GM23338 (cell line): ENCODE measurements at regions not wholly inside any gene's neighbourhood (a gene's known extent, or its start where the extent isn't known, plus 50 kb on each side); places are given as distances from the start of the nearest gene placed in this dataset.

Experiments
- ATAC-seq: fragments of 200-7000 bp; cut with Tn5 transposase; 3 replicates; pipeline ENCODE4 v1.9.1; 2020
- DNase-seq: peaks from one replicate; pipeline ENCODE4 v3.0.0-alpha.2; 2015; ENCODE audit warnings: low spot score
- H2AFZ ChIP-seq: fragments of 200-600 bp; sonication (generic); 2 replicates; pipeline ENCODE4 v1.8.0; 2016; ENCODE audit warnings: antibody characterized with exemption, mild to moderate bottlenecking, moderate library complexity
- H3F3A ChIP-seq: fragments of 200-600 bp; sonication (generic); replicated peaks from 2 replicates; pipeline ENCODE4 v1.8.0; 2017; ENCODE audit warnings: antibody characterized with exemption, mixed run types, low read depth
- H3K27ac ChIP-seq: fragments of 200-600 bp; sonication (generic); 2 replicates; pipeline ENCODE4 v1.6.1; 2016; ENCODE audit warnings: low read depth
- H3K27me3 ChIP-seq: fragments of 200-600 bp; sonication (generic); 2 replicates; pipeline ENCODE4 v1.8.0; 2016; ENCODE audit warnings: mild to moderate bottlenecking, mixed run types, moderate library complexity; ENCODE audit not compliant: insufficient read depth
- H3K36me3 ChIP-seq: fragments of 200-600 bp; sonication (generic); 2 replicates; pipeline ENCODE4 v1.8.0; 2016; ENCODE audit warnings: mild to moderate bottlenecking; ENCODE audit not compliant: insufficient read depth
- H3K4me1 ChIP-seq: fragments of 200-600 bp; sonication (generic); 2 replicates; pipeline ENCODE4 v1.8.0; 2016; ENCODE audit warnings: mild to moderate bottlenecking, moderate library complexity; ENCODE audit not compliant: insufficient read depth
- H3K4me2 ChIP-seq: fragments of 200-600 bp; sonication (generic); 2 replicates; pipeline ENCODE4 v1.7.1; 2017; ENCODE audit warnings: mixed run types
- H3K4me3 ChIP-seq: fragments of 200-600 bp; sonication (generic); 2 replicates; pipeline ENCODE4 v1.6.1; 2016; ENCODE audit warnings: mixed run types
- H3K79me2 ChIP-seq: fragments of 200-600 bp; sonication (generic); replicated peaks from 2 replicates; pipeline ENCODE4 v1.8.0; 2017; ENCODE audit warnings: mild to moderate bottlenecking; ENCODE audit not compliant: insufficient read depth
- H3K9me2 ChIP-seq: fragments of 200-600 bp; sonication (generic); 2 replicates; pipeline ENCODE4 v1.8.0; 2017; ENCODE audit not compliant: insufficient read depth
- H4K20me1 ChIP-seq: fragments of 200-600 bp; sonication (generic); replicated peaks from 2 replicates; pipeline ENCODE4 v1.8.0; 2017; ENCODE audit warnings: mild to moderate bottlenecking; ENCODE audit not compliant: insufficient read depth
- H3K27ac Mint-ChIP-seq: 2 replicates; pipeline ENCODE4 v1.8.0; 2020; ENCODE audit warnings: inconsistent platforms, mild to moderate bottlenecking, moderate library complexity, mixed read lengths
- H3K27me3 Mint-ChIP-seq: 3 replicates; pipeline ENCODE4 v1.8.0; 2022; ENCODE audit warnings: low read depth, mild to moderate bottlenecking, moderate library complexity, mixed read lengths, inconsistent platforms; ENCODE audit not compliant: insufficient read depth, poor library complexity
- H3K36me3 Mint-ChIP-seq: 3 replicates; pipeline ENCODE4 v1.8.0; 2021; ENCODE audit warnings: low read depth, mild to moderate bottlenecking, inconsistent platforms, moderate library complexity, mixed read lengths
- H3K4me1 Mint-ChIP-seq: 3 replicates; pipeline ENCODE4 v1.8.0; 2020; ENCODE audit warnings: mild to moderate bottlenecking, inconsistent platforms, mixed read lengths
- H3K4me3 Mint-ChIP-seq: 3 replicates; pipeline ENCODE4 v1.8.0; 2021; ENCODE audit warnings: moderate library complexity, mild to moderate bottlenecking, inconsistent platforms, mixed read lengths
- H3K9me3 Mint-ChIP-seq: 3 replicates; pipeline ENCODE4 v1.8.0; 2020; ENCODE audit warnings: moderate library complexity, mild to moderate bottlenecking, inconsistent platforms, mixed read lengths
- CTCF ChIP-seq, 2 experiments: fragments of 200-600 bp in 1 of 2; sonication (generic) in 1 of 2; conservative IDR thresholded peaks; 2 replicates each; pipeline versions ENCODE4 v1.5.1 to v1.6.1; 2016 to 2017; ENCODE audit warnings: antibody characterized with exemption in 2 of 2, low read depth in 2 of 2, mild to moderate bottlenecking in 2 of 2, moderate library complexity in 1 of 2
- EZH2 ChIP-seq: fragments of 200-600 bp; sonication (generic); IDR thresholded peaks from one replicate; pipeline ENCODE4 v1.8.0; 2017; ENCODE audit warnings: antibody characterized with exemption, mild to moderate bottlenecking, low read depth; ENCODE audit not compliant: unreplicated experiment
- ZNF462 ChIP-seq: fragments of 250-450 bp; sonication (Bioruptor Pico); IDR thresholded peaks from 2 replicates; pipeline ENCODE4 v1.5.0; 2020; ENCODE audit warnings: mild to moderate bottlenecking, moderate library complexity

GRCh38 chr6:82017288-82017687 lies 230.3 kb downstream of the IBTK start (continued):
- TF ChIP-seq CTCF (conservative IDR thresholded peaks at IDR 0.05; ENCODE audit: low read depth in 2 of 2), result no peak

- peaks cover 4% of the 10 kb centered on the region; the same call in 2 of the 3 replicates for H3K4me1 Mint-ChIP-seq
- no peak overlapping the region for H3K4me3 Mint-ChIP-seq
- Histone ChIP-seq H3K9me2 (no peaks in the 10 kb centered on the region), H3K4me2 (no peak overlapping the region), H4K20me1 (no peaks in the 10 kb centered on the region), H2AFZ (no peak overlapping the region), H3F3A (no peaks in the 10 kb centered on the region), H3K36me3 (no peaks in the 10 kb centered on the region), H3K79me2 (no peaks in the 10 kb centered on the region), H3K4me1 (0 out of 2 replicates have a peak, but pooled peaks cover 4% of the 10 kb centered on the region), H3K27ac (no peak overlapping the region), H3K27me3 (no peaks in the 10 kb centered on the region), H3K4me3 (no peak overlapping the region)
- H3K27me3 Mint-ChIP-seq, result no peaks in the 10 kb centered on the region
- peaks cover 4% of the 10 kb centered on the region for H3K9me3 Mint-ChIP-seq
- TF ChIP-seq CTCF (conservative IDR thresholded peaks at IDR 0.05; ENCODE audit: low read depth in 2 of 2) (no peak), EZH2 (no peak), ZNF462 (CRISPR knock-in tag) (no peak)
- H3K27ac Mint-ChIP-seq, result no peak overlapping the region
- 0 out of 3 replicates have a peak, but pooled peaks cover under 1% of the 10 kb centered on the region for H3K36me3 Mint-ChIP-seq
- DNase-seq (no peak), ATAC-seq (no peak)
Measured at GRCh38 chr6:82015526-82015925, 232.0 kb downstream of the IBTK start.
